ENCODE measurements at regions not wholly inside any gene's neighbourhood (a gene's known extent, or its start where the extent isn't known, plus 50 kb on each side); places are given as distances from the start of the nearest gene placed in this dataset.

- no peak for TF ChIP-seq DR1 (CRISPR knock-in tag; IDR thresholded peaks at IDR 0.05)
- TF ChIP-seq ZEB1 (IDR thresholded peaks at IDR 0.05; ENCODE audit: insufficient replicate concordance, low read depth): no peak
- TF ChIP-seq NR2C2 (CRISPR knock-in tag; IDR thresholded peaks at IDR 0.05; ENCODE audit: borderline replicate concordance): no peak
- TF ChIP-seq MED8 (CRISPR knock-in tag; IDR thresholded peaks at IDR 0.05; ENCODE audit: insufficient replicate concordance): no peak
- TF ChIP-seq ZNF713 (CRISPR knock-in tag; IDR thresholded peaks at IDR 0.05): no peak
- peak; percentile 51 for TF ChIP-seq ZNF687 (CRISPR knock-in tag; IDR thresholded peaks at IDR 0.05)
- TF ChIP-seq STAT6 (CRISPR knock-in tag; IDR thresholded peaks at IDR 0.05; ENCODE audit: borderline replicate concordance): no peak
- TF ChIP-seq ZBTB44 (CRISPR knock-in tag; IDR thresholded peaks at IDR 0.05): no peak
- TF ChIP-seq RELA (CRISPR knock-in tag; IDR thresholded peaks at IDR 0.05): no peak
- no peak for TF ChIP-seq RARA (CRISPR knock-in tag; IDR thresholded peaks at IDR 0.05)
- no peak for TF ChIP-seq KDM6A (CRISPR knock-in tag; IDR thresholded peaks at IDR 0.05; ENCODE audit: low read depth)
- TF ChIP-seq TEAD3 (CRISPR knock-in tag; optimal IDR thresholded peaks at IDR 0.05; ENCODE audit: borderline replicate concordance): peak; percentile 54
- TF ChIP-seq ZNF672 (CRISPR knock-in tag; IDR thresholded peaks at IDR 0.05): no peak
- TF ChIP-seq ZNF431 (CRISPR knock-in tag; IDR thresholded peaks at IDR 0.05; ENCODE audit: borderline replicate concordance, low read depth): no peak
- no peak for TF ChIP-seq ZNF383 (CRISPR knock-in tag; IDR thresholded peaks at IDR 0.05; ENCODE audit: borderline replicate concordance)
- no peak for TF ChIP-seq HES4 (CRISPR knock-in tag; IDR thresholded peaks at IDR 0.05; ENCODE audit: borderline replicate concordance)
- no peak for TF ChIP-seq SIN3A (IDR thresholded peaks at IDR 0.05; ENCODE audit: borderline replicate concordance, low read depth, low read length)
- TF ChIP-seq SAFB2 (CRISPR knock-in tag; IDR thresholded peaks at IDR 0.05; ENCODE audit: borderline replicate concordance, low read depth): no peak
- no peak for TF ChIP-seq ZGPAT (CRISPR knock-in tag; IDR thresholded peaks at IDR 0.05)
Observed at GRCh38 chr5:154610321-154611154, 132.5 kb upstream of the HAND1 start (continued).
